HG03039 (cell line): ENCODE measurements at regions not wholly inside any gene's neighbourhood (a gene's known extent, or its start where the extent isn't known, plus 50 kb on each side); places are given as distances from the start of the nearest gene placed in this dataset.
"Not testable (repeated sequence)": the region's sequence is repeated elsewhere in the genome, so short reads cannot be mapped to it uniquely, and the experiment has no call there.

Source experiments
- ATAC-seq: cut with Tn5 transposase; IDR thresholded peaks from one replicate; pipeline ENCODE4 v1.9.1; 2021; ENCODE audit warnings: mild to moderate bottlenecking, moderate library complexity; ENCODE audit not compliant: unreplicated experiment

DNA sequence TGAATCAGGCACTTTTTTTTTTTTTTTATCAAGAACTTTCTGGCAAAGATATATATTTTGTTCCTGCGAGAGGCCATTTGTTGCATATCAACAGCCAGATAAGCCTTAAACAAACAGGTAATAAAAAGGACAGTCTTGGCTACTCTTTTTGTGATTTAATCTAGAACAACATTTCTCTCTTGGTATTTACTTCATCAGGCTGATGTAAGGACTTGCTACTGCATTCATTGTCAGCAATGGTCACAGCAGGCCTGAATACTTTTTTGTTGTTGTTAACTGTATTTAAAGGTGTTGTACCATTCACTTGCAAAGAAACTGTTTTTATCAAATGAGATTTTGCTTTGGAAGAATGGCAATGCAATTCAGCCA is 683.8 kb downstream of the IRS1 start:
- ATAC-seq, result no peak

DNA sequence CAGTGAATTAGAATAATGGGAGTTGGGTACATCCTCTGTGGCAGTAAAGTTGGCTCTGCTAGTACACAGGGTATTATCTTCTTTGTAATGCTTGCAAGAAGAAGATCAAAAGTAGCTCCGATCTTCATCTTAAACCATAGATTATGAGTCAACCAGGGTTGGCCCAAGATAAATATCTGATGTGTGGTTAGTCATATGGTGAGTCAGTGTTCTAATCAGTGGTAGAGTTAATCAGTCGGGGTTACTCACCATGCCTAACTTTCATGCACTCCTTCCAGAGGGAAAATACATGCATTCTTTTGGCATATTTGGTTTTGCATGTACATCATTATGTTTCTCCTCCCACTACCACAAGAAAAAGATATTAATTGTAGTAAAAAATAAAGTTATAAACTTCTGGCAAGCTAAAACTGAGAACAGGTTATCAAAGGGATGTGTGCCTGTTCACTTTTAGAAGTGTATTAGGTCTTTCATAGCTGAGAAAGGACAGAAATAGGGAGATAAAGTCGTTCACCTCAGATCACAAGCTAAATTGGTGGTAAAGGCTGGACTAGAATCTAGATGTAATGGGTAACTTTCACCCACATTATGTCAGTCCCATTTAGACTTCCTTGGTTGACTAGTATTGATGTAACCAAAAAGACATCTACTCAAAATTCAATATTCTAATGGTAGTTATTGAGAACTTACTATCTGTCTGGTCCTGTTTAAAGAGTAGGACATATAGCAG is 684.4 kb downstream of the IRS1 start:
- ATAC-seq, result no peak

DNA sequence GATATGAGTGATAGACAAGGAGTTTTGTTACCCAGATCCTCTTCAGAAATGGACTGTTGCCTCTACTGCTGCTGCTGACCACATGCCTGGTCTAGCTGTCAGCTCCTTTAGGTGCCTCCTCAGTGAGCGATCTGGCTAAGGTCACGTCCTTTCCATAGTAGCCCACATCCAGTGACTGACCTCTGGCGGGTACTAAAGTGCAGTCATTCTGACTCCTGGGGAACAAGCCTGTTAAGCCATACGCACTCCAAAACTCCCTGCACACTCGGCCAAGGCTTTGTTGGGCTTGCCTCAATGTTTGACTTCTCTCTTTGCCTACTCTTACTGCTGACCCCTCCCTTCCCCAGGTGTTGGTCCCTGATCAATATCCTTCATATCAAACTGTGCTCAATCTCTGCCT is 685.2 kb downstream of the IRS1 start:
- no peak for ATAC-seq

DNA sequence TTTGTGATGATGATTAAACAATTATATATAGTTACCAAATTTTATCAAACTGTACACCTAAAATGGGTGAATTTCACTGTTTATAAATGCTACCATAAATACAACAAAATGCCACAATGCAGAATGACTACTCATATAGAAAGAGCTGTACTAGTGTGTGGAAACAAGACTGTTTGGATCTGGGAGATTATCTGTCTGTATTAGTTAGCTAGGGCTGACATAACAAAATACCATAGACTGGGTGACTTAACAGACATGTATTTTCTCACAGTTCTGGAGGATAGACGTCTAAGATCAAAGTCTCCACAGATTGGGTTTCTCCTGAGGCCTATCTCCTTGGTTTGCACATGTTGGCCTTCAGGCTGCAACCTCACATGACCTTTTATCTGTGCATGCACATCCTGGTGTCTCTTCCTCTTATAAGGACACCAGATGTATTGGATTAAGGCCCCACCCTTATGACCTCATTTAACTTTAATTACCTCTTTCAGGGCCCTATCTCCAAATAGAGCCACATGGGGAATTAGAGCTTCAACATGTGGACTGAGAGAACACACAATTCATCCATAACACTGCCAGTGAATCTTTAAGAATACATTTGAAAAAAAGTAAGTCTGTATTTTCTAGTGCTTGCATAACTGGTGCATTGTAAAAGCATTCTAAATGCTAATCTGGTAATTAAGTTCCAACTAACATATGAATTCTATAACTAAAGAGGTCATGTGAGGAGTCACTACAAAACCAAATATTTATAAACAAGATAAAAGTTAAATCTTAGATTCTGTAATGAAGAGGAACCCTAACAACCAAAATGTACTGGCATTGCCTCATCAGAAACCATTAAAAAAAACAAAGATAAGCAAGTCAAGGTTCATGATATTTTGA is 699.6 kb downstream of the NYAP2 start:
- no peak for ATAC-seq

DNA sequence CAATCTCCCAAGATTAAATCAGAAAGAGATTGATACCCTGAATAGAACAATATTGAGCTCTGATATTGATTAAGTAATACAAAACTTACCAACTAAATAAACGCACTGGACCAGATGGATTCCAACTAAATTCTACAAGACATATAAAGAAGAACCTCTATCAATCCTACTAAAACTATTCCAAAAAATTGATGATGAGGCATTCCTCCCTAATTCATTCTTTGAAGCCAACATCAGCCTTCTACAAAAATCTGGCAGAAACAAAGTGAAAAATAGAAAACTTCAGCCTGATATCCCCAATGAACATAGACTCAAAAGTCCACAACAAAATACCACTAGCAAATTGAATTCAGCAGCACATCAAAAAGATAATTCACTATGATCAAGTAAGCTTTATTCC is 695.5 kb downstream of the NYAP2 start:
- ATAC-seq, result no peak

DNA sequence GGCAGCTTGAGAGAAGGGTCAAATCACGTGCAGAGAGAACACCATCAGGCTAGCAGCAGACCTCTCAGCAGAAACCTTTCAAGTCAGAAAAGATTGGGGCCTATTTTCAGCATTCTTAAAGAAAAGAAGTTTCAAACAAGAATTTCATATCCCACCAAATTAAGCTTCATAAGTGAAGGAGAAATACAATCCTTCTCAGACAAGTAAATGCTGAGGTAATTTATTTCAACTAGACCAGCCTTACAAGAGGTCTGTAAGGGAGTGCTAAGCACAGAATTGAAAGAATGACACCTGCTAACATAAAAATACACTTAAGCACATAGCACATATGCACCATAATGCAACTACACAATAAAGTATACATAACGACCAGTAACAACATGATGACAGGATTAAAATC is 693.9 kb downstream of the NYAP2 start:
- ATAC-seq, result no peak

DNA sequence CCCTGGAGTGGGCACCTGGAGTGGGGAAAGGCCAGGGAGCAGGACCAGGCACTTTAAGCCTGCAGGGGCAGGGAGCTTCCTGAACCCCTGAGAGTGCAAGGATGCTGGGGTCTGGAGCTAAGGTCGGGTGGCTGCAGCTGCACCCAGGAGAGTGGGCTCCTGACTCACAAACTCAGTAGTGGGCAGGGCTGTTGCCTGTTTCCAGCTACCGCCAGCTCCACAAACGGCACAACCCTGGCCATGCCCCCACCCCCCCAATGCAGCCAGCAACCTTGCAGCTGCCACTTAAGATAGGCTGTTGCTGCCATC is 688.8 kb downstream of the NYAP2 start:
- no peak for ATAC-seq

DNA sequence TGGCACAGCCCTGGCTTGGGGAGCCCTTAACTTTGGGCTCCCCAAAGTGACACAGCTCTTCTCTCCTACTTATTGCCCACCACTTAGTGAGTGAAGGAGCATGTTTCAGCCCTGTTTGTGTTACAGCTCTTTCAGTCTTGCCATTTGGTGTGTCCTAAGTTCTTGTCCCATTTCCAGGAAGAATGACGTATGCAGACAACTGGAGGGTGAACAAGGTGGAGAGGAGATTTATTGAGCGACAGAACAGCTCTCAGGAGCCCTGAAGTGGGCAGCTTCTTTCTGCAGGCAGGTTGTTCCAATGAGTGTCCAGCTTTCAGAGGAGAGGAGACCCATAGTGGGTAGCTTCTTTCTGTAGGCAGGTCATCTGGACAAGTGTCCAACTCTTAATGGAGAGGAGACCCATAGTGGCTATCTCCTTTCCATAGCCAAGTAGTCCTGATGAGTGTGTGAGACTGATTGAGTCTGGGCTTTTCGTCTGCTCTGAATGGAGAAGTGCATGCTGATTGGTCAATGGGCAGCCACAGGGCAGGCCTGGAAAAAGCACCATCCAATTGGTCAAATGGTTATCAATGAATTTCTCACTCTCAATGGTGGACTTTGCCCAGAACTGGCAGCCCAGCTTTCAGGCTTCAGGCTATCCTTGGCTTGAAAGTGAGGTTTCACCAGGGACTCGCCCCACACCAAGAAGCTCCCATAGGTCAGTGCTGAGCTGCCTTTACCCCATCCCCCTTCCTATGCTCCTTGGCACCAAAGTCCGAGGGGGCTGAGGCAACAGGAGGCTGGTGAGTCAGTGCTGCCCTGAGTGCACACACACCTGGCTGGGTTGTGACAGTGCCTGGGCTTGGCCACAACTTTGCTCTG is 688.2 kb downstream of the NYAP2 start:
- ATAC-seq, result no peak

DNA sequence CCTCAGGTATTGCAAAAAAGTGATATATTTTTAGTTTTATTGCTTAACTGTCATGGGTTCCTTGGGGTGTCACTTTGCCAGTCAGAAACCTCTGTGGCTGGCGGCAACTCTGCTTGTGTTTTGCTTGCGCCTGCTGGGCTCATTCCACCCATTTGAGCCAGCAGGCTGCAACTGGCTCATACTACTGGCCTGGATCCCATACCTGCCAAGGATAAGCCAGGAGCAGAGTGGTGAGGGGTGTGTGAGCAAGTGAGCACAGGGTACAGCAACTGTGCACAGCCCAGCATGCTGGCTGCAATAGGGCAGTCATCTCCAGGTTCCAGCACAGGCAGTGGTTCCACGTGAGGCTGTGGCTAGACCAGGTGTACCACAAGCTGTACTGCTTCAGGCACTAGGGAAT is 687.5 kb downstream of the NYAP2 start:
- no peak for ATAC-seq

DNA sequence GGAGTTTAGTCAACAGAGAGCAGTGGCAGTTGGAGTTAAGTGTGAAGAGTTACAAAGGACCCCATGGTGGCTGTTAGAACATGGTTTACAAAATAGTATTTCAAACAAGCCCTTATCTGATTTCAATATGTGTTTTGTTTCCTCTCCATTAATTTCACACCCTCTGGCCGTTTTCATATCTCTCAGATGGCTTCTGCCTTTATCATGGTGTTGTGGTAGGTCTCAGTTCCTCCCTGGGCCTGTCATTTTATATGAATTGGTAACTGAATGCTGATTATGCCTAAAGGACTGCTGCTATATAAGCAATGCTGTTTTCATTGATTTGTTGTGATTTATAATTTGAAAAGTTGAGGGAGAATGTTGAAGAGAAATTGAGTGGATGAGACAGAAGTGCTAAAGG is 686.7 kb downstream of the NYAP2 start:
- no peak for ATAC-seq

DNA sequence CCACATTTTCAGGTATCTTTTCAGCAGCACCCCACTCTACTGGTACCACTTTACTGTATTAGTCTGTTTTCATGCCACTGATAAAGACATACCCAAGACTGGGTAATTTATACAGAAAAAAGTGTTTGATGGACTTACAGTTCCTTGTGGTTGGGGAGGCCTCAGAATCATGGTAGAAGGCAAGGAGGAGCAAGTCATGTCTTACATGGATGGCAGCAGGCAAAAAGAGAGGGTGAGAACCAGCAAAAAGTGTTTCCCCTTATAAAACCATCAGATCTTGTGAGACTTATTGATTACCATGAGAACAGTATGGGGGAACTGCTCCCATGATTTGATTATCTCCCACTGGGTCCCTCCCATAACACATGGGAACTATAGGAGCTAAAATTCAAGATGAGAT is 685.9 kb downstream of the NYAP2 start:
- ATAC-seq, result not testable (repeated sequence)

DNA sequence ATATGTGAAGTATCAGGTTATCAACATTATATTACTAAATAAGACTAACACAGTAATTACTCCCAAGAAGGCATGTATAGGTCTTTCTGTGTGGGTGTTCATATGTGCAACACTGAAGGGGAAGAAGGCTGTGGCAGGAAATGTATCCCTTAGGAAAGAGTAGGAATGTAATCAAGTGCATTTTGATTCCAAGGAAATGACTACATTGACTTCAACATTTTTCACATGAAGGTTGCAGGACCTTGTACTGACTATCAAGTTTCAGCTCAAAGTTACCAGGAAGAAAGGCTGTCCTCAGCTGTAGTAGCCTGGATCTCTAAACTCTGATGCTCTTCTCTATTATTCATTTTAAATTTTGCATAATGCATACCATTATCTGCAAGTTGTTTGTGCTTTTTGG is 680.8 kb downstream of the NYAP2 start:
- no peak for ATAC-seq

DNA sequence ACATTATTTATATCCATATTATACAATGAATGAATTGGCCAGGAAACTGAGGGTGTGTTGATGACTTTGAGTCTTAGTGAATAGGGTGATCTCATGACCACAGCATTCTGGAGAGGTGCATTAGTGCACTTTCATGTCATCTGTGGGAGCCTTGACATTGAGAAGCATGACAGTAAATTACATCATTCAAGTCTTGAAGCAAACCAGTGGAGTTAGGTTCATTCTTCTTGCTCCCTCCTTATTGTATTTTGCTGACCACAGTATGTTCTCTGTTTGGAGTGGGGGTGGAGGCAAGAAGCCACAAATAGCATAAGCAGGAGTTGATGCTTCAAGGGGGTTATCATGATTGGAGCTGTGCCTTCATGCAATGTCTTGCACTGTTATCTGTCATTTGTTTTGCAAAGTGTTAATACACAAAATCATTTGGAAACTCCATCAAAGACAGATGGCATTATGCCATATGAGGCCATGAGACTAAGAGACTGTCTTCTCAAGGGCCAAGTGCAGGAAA is 680.2 kb downstream of the NYAP2 start:
- no peak for ATAC-seq

DNA sequence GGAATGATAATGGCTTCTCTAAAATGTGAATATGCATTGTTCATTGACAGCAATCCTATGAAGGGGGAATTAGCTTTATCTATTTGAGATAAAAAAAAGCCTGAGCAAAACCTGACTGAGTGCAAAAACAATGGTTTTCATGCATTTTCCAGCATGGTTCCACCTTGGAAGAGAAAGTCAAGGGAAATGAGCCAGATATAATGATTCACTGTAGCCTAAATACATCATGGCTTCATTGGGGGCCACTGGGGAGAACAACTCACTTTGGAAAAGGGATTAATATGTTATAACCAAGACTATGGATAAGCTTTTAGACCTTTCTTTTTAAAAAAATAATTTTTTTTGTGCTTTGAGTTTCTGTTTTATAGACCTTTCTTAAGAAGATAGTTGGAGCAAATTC is 679.7 kb downstream of the NYAP2 start:
- no peak for ATAC-seq

DNA sequence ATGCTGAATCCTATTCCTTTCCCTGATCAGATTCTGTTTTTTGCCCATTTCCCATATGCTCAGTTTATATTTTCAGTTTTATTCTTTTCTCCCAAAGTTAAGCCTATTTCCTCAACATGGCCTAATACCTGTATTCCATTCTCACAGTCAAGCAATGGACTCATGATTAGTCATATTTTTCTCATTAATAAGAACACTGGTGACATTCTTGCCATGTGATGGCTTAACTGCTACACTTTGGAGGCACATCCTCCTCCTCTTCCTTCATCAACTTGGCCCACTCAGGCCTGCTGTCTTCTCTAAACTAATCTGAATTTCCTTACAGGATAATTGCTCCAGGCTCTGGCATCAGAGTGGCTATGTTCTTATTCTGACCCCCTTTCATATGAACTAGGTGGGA is 679.2 kb downstream of the NYAP2 start:
- no peak for ATAC-seq

DNA sequence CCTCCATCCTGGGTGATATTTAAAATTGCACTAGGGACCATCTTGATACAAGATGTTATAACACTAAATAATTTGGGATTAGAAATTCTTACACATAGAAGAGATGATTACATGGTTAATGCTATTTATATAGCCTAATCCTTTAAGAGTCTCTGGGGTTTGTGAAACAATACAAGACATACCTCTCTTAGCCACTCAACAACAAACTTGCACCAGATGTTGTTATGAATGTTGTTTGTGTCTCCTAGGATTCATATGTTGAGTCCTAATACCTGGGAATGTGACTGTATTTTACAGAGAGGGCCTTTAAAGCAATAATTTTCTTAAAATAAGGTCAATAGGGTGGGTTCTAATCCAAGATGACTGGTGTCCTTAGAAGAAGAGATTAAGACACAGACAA is 678.3 kb downstream of the NYAP2 start:
- no peak for ATAC-seq

DNA sequence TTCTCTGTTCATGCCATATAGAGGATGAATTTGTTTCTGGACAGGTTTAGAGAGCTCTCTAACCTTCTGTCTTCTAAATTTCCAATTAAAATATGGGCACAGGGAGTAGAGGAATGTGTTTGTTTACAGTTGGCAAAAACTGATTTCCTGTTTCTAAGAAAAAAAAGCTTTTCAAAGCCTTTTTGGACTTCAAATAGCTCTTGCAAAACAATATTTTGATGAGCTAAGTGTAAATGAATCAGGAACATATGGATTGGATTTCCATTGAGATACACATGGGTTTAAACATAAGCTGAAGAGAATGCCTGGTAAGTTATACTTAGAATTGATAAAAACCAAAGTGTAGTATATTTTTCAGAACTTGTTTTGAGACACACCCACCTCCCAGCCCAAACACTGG is 677.5 kb downstream of the NYAP2 start:
- ATAC-seq, result no peak

DNA sequence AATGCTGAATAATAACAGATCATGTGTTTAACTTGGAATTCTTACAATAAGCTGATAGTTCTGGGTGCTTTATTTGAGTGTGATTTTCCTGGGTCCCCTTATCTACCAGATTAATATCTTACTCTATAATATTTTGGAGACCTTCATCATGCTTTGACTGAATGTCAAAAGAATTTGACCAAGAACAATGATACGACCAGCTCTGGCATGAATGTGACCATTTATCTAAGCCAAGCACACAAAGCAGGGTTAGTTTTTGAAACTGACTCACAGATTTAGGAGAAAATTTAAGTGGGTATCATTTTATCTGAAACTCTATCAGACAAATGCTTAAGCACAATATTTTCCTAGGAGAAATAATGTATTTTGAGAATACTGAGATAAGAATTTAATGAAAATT is 677.0 kb downstream of the NYAP2 start:
- ATAC-seq, result no peak

DNA sequence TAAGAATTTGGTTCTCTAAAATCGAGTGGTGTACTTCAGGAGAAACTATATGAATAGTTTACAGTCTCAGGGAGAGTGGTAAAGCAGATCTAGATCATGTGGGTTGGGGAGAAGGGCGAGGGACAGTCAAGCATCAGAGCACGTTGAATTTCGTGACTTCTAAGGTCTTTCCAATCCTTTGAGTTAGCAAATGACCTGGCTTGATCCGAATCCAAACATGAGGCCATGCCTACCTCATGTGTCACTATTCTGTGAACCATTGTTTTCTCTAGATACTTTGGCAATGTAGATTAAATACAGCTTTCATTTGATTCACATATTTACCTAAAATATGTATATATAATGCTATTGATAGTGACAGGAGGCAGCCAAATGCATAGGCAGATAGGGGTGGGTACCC is 674.9 kb downstream of the NYAP2 start:
- no peak for ATAC-seq

DNA sequence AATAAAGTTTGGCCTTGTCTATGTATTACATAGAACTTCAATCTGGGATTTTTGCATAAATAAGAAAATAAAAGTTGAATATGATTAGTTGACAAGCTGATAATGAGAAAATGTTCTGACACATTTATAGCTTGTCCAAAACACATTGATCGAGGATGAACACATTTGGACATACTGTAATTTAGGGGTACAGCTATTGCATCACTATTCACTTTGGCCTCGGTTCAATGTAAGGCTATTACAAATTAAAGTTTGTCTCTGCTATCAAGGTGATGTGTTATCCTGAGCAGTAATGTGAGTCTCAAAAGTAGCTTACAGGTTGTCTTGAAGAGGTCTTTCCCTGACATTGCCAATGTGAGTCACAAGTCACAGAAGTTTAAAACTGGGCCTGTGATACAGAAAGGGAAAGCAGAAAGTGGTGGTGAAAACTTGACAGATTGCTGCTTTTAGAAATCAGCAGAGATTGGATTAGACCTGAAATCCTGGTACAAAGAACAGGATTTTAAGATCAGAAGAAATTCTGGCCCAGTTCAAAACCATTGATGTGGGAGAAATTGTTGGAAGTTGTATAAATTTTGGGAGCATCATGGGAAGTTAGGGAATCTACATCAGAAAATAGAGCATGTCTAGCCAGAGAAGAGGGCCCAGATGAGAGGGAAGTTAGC is 674.1 kb downstream of the NYAP2 start:
- ATAC-seq, result no peak

DNA sequence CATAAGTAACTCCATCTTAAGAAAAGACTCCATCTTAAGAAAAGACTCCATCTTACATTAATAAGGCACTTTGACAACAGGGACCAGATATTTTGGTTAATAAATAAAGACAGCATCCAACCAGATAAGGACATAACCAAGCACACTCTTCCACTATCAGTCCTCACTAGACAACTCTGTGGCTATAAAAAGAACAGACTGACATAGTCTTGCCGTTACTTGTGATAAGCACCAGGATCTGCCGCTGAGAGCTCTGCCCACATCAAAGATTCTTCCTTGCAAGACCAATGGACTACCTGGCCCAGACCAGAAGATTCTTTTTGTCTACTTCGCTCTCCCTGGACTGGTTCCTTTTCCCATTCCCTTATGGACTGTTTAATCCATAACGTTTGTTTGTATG is 667.4 kb downstream of the NYAP2 start:
- no peak for ATAC-seq
